ENCODE measurements at regions not wholly inside any gene's neighbourhood (a gene's known extent, or its start where the extent isn't known, plus 50 kb on each side); places are given as distances from the start of the nearest gene placed in this dataset.

DNA sequence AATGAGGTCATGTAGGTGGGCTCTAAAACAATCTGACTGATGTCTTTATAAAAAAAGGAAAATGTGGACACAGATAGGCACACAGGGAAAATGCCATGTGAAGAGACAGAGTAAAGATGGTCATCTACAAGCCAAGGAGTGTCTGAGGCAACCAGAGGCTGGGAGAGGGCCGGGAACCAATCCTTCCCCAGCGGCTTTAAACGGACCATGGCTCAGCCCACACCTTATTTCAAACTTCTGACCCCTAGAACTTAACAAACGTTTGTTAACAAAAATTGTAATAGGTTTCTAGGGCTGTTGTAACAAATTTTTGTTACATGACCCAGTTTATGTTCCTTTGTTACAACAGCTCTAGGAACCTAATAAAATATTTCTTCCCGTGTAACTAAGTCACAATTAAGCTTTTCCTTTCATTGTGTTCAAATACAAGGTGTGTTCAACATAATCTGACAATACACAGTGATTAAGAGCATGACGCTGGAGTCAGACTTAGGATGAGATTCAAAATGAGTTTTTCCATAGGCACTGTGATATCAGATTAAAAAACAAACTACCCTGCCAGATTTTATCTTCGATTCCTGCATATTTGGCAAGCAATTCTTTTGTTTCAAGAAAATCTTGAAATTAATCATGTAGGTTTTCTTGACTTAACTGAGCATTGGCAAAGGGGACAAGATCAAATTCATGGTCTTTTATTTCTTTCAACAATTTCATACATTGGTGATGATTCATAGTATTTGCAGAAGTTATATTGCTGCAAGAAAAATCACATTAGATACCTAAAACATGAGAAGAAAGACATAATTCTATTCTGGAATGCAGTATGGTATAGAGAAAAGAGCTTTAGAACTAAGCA, 169.5 kb upstream of the RIPOR2 start (continued):
- TF ChIP-seq, protein P1, sequence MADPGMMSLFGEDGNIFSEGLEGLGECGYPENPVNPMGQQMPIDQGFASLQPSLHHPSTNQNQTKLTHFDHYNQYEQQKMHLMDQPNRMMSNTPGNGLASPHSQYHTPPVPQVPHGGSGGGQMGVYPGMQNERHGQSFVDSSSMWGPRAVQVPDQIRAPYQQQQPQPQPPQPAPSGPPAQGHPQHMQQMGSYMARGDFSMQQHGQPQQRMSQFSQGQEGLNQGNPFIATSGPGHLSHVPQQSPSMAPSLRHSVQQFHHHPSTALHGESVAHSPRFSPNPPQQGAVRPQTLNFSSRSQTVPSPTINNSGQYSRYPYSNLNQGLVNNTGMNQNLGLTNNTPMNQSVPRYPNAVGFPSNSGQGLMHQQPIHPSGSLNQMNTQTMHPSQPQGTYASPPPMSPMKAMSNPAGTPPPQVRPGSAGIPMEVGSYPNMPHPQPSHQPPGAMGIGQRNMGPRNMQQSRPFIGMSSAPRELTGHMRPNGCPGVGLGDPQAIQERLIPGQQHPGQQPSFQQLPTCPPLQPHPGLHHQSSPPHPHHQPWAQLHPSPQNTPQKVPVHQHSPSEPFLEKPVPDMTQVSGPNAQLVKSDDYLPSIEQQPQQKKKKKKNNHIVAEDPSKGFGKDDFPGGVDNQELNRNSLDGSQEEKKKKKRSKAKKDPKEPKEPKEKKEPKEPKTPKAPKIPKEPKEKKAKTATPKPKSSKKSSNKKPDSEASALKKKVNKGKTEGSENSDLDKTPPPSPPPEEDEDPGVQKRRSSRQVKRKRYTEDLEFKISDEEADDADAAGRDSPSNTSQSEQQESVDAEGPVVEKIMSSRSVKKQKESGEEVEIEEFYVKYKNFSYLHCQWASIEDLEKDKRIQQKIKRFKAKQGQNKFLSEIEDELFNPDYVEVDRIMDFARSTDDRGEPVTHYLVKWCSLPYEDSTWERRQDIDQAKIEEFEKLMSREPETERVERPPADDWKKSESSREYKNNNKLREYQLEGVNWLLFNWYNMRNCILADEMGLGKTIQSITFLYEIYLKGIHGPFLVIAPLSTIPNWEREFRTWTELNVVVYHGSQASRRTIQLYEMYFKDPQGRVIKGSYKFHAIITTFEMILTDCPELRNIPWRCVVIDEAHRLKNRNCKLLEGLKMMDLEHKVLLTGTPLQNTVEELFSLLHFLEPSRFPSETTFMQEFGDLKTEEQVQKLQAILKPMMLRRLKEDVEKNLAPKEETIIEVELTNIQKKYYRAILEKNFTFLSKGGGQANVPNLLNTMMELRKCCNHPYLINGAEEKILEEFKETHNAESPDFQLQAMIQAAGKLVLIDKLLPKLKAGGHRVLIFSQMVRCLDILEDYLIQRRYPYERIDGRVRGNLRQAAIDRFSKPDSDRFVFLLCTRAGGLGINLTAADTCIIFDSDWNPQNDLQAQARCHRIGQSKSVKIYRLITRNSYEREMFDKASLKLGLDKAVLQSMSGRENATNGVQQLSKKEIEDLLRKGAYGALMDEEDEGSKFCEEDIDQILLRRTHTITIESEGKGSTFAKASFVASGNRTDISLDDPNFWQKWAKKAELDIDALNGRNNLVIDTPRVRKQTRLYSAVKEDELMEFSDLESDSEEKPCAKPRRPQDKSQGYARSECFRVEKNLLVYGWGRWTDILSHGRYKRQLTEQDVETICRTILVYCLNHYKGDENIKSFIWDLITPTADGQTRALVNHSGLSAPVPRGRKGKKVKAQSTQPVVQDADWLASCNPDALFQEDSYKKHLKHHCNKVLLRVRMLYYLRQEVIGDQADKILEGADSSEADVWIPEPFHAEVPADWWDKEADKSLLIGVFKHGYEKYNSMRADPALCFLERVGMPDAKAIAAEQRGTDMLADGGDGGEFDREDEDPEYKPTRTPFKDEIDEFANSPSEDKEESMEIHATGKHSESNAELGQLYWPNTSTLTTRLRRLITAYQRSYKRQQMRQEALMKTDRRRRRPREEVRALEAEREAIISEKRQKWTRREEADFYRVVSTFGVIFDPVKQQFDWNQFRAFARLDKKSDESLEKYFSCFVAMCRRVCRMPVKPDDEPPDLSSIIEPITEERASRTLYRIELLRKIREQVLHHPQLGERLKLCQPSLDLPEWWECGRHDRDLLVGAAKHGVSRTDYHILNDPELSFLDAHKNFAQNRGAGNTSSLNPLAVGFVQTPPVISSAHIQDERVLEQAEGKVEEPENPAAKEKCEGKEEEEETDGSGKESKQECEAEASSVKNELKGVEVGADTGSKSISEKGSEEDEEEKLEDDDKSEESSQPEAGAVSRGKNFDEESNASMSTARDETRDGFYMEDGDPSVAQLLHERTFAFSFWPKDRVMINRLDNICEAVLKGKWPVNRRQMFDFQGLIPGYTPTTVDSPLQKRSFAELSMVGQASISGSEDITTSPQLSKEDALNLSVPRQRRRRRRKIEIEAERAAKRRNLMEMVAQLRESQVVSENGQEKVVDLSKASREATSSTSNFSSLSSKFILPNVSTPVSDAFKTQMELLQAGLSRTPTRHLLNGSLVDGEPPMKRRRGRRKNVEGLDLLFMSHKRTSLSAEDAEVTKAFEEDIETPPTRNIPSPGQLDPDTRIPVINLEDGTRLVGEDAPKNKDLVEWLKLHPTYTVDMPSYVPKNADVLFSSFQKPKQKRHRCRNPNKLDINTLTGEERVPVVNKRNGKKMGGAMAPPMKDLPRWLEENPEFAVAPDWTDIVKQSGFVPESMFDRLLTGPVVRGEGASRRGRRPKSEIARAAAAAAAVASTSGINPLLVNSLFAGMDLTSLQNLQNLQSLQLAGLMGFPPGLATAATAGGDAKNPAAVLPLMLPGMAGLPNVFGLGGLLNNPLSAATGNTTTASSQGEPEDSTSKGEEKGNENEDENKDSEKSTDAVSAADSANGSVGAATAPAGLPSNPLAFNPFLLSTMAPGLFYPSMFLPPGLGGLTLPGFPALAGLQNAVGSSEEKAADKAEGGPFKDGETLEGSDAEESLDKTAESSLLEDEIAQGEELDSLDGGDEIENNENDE (IDR thresholded peaks at IDR 0.05; ENCODE audit: insufficient replicate concordance, low read length): no peak
- no peak for TF ChIP-seq TEAD4 (IDR thresholded peaks at IDR 0.05; ENCODE audit: low read depth, low read length)
- no peak for TF ChIP-seq BACH1 (IDR thresholded peaks at IDR 0.05; ENCODE audit: low read length)
- TF ChIP-seq SIRT6 (IDR thresholded peaks at IDR 0.05; ENCODE audit: low read length): no peak
- TF ChIP-seq KDM4A (IDR thresholded peaks at IDR 0.05; ENCODE audit: low read depth, low read length, severe bottlenecking): no peak
- no peak for TF ChIP-seq RNF2 (IDR thresholded peaks at IDR 0.05; ENCODE audit: borderline replicate concordance, low read depth, low read length, missing control alignments, poor library complexity, severe bottlenecking)
- no peak for TF ChIP-seq KDM1A (IDR thresholded peaks at IDR 0.05; ENCODE audit: borderline replicate concordance, low read length)
- TF ChIP-seq BCL11A (IDR thresholded peaks at IDR 0.05; ENCODE audit: low read depth in 2 of 2, low read length in 2 of 2): no peak
- no peak for TF ChIP-seq GABPA (IDR thresholded peaks at IDR 0.05; ENCODE audit: borderline replicate concordance, insufficient read depth, low read length)

Data from H1 (cell line).